Germinal center (tissue), 1 donor: ENCODE measurements at regions not wholly inside any gene's neighbourhood (a gene's known extent, or its start where the extent isn't known, plus 50 kb on each side); places are given as distances from the start of the nearest gene placed in this dataset.

Experiments
- DNase-seq: peaks from one replicate; pipeline ENCODE4 v3.0.0; 2012; ENCODE audit warnings: mixed read lengths, low spot score

GRCh38 chr10:124227055-124227975 lies 133.9 kb upstream of the CHST15 start:
- DNase-seq, result no peak

GRCh38 chr10:124226271-124227054 lies 133.1 kb upstream of the CHST15 start:
- no peak for DNase-seq

- peak; percentile 45 for DNase-seq
These were observed 132.3 kb upstream of the CHST15 start for GRCh38 chr10:124225467-124226270.

- no peak for DNase-seq
These were observed 131.7 kb upstream of the CHST15 start for GRCh38 chr10:124225029-124225466.

GRCh38 chr10:124224331-124225028 lies 131.1 kb upstream of the CHST15 start:
- DNase-seq, result no peak

- no peak for DNase-seq
These were observed 130.3 kb upstream of the CHST15 start for GRCh38 chr10:124223711-124224085.

GRCh38 chr10:124222988-124223710 lies 129.8 kb upstream of the CHST15 start:
- no peak for DNase-seq

GRCh38 chr10:124222318-124222987 lies 129.1 kb upstream of the CHST15 start:
- DNase-seq, result peak; percentile 46

GRCh38 chr10:124221356-124222317 lies 128.2 kb upstream of the CHST15 start:
- DNase-seq, result no peak

GRCh38 chr10:124220971-124221355 lies 127.6 kb upstream of the CHST15 start:
- no peak for DNase-seq

- no peak for DNase-seq
These were observed 127.1 kb upstream of the CHST15 start for GRCh38 chr10:124220547-124220946.

GRCh38 chr10:124219655-124220054 lies 126.3 kb upstream of the CHST15 start:
- DNase-seq, result no peak

- no peak for DNase-seq
These were observed 125.7 kb upstream of the CHST15 start for GRCh38 chr10:124219062-124219461.

- no peak for DNase-seq
These were observed 124.8 kb upstream of the CHST15 start for GRCh38 chr10:124217906-124218804.

- DNase-seq, result no peak
These were observed 123.6 kb upstream of the CHST15 start for GRCh38 chr10:124217031-124217430.

- DNase-seq, result no peak
These were observed 121.4 kb upstream of the CHST15 start for GRCh38 chr10:124214610-124215375.

- no peak for DNase-seq
These were observed 120.6 kb upstream of the CHST15 start for GRCh38 chr10:124213899-124214510.
